Liver (tissue), 3 donors: ENCODE measurements at regions not wholly inside any gene's neighbourhood (a gene's known extent, or its start where the extent isn't known, plus 50 kb on each side); places are given as distances from the start of the nearest gene placed in this dataset.

Experiments used
- CTCF ChIP-seq: fragments of 150-350 bp; IDR thresholded peaks from 2 replicates; pipeline ENCODE4 v1.5.1; 2017; ENCODE audit warnings: improper control_type of control experiment, low read depth, low read length; ENCODE audit not compliant: missing input control
- FOXA1 ChIP-seq: IDR thresholded peaks from 2 replicates; pipeline ENCODE4 v1.6.1; 2016; ENCODE audit warnings: antibody characterized with exemption
- SP1 ChIP-seq: IDR thresholded peaks from 2 replicates; pipeline ENCODE4 v1.6.1; 2018; ENCODE audit warnings: antibody characterized with exemption, mild to moderate bottlenecking
- TAF1 ChIP-seq: conservative IDR thresholded peaks from 2 replicates; pipeline ENCODE4 v1.6.1; 2016; ENCODE audit warnings: antibody characterized with exemption, mild to moderate bottlenecking
- donor health status: healthy.
- donor health status: healthy.

GRCh38 chr16:73768786-73769203, 527.8 kb upstream of the PSMD7 start:
- TF ChIP-seq CTCF, result no peak
- no peak for TF ChIP-seq SP1
- TF ChIP-seq TAF1, result no peak
- TF ChIP-seq FOXA1, result no peak
